Colonic mucosa (tissue), 4 donors: ENCODE measurements at regions not wholly inside any gene's neighbourhood (a gene's known extent, or its start where the extent isn't known, plus 50 kb on each side); places are given as distances from the start of the nearest gene placed in this dataset.

ENCODE experiments used
- DNase-seq: peaks from one replicate; pipeline ENCODE4 v3.0.0-alpha.2; 2020
- H3K27ac ChIP-seq: fragments of 200-600 bp; one replicate; pipeline ENCODE4 v1.8.0; 2021
- H3K27me3 ChIP-seq: fragments of 200-600 bp; one replicate; pipeline ENCODE4 v1.8.0; 2021
- H3K36me3 ChIP-seq: fragments of 200-600 bp; one replicate; pipeline ENCODE4 v1.8.0; 2021
- H3K4me1 ChIP-seq: fragments of 200-600 bp; one replicate; pipeline ENCODE4 v1.8.0; 2021; ENCODE audit warnings: mild to moderate bottlenecking
- H3K4me3 ChIP-seq: fragments of 200-600 bp; one replicate; pipeline ENCODE4 v1.8.0; 2021
- H3K9ac ChIP-seq, 2 donors: one replicate each; pipeline ENCODE4 v1.7.0; 2013; ENCODE audit warnings: control low read depth in 2 of 2, low read depth in 2 of 2, low read length in 2 of 2
- H3K9me3 ChIP-seq: fragments of 200-600 bp; one replicate; pipeline ENCODE4 v1.8.0; 2021
- CTCF ChIP-seq: fragments of 200-600 bp; IDR thresholded peaks from one replicate; pipeline ENCODE4 v1.8.0; 2022; ENCODE audit warnings: antibody characterized with exemption, mild to moderate bottlenecking
- intact Hi-C: fragments of 100-400 bp; cut with DNase I; formaldehyde crosslinking; loops from one replicate; pipeline ENCODE4 v1.14.1; 2022
- donor health status: healthy.
- donor health status: DM: no; HTN: no; CAD: no.
- donor health status: DM: no; HTN: no; CAD: no.

- H3K9me3 ChIP-seq, result no peaks in the 10 kb centered on the region
- H3K36me3 ChIP-seq, result no peaks in the 10 kb centered on the region
- no peak overlapping the region for H3K4me3 ChIP-seq
- no peak for TF ChIP-seq CTCF
- no peaks in the 10 kb centered on the region for H3K4me1 ChIP-seq
- no peak for DNase-seq
- H3K27me3 ChIP-seq, result no peaks in the 10 kb centered on the region
- intact Hi-C loops, result no loop called here
- no peak overlapping the region for H3K27ac ChIP-seq
- H3K9ac ChIP-seq, result no peak overlapping the region
Observed at GRCh38 chr4:111934314-111934713, 210.9 kb upstream of the FAM241A start.

GRCh38 chr4:111937368-111937767 lies 207.9 kb upstream of the FAM241A start:
- H3K9ac ChIP-seq, result no peak overlapping the region
- no peaks in the 10 kb centered on the region for H3K27me3 ChIP-seq
- DNase-seq, result no peak
- H3K36me3 ChIP-seq, result no peaks in the 10 kb centered on the region
- no peak overlapping the region for H3K27ac ChIP-seq
- no peak for TF ChIP-seq CTCF
- no peaks in the 10 kb centered on the region for H3K9me3 ChIP-seq
- H3K4me1 ChIP-seq, result no peaks in the 10 kb centered on the region
- no peak overlapping the region for H3K4me3 ChIP-seq
- intact Hi-C loops, result no loop called here

- DNase-seq, result no peak
- intact Hi-C loops, result loop anchor here (10.0 kb wide), 1 partner anchor 297 kb away; no protein-coding TSS in a partner anchor
- H3K27ac ChIP-seq, result no peak overlapping the region
- no peaks in the 10 kb centered on the region for H3K9me3 ChIP-seq
- no peaks in the 10 kb centered on the region for H3K4me1 ChIP-seq
- H3K9ac ChIP-seq, result no peak overlapping the region
- no peak overlapping the region for H3K4me3 ChIP-seq
- TF ChIP-seq CTCF, result no peak
- H3K36me3 ChIP-seq, result no peaks in the 10 kb centered on the region
- H3K27me3 ChIP-seq, result no peaks in the 10 kb centered on the region
Observed at GRCh38 chr4:111941957-111942356, 203.3 kb upstream of the FAM241A start.

GRCh38 chr4:111943796-111944203 lies 201.5 kb upstream of the FAM241A start:
- DNase-seq, result peak; percentile 53
- no peaks in the 10 kb centered on the region for H3K4me1 ChIP-seq
- no peak overlapping the region for H3K27ac ChIP-seq
- H3K9ac ChIP-seq, result no peak overlapping the region
- H3K4me3 ChIP-seq, result no peak overlapping the region
- peak; percentile 57 for TF ChIP-seq CTCF
- intact Hi-C loops, result loop anchor here (2.0 to 10.0 kb wide), 2 partner anchors 87 to 299 kb away; no protein-coding TSS in a partner anchor
- H3K27me3 ChIP-seq, result no peaks in the 10 kb centered on the region
- H3K9me3 ChIP-seq, result no peaks in the 10 kb centered on the region
- no peaks in the 10 kb centered on the region for H3K36me3 ChIP-seq

- TF ChIP-seq CTCF, result no peak
- no peaks in the 10 kb centered on the region for H3K27me3 ChIP-seq
- no peaks in the 10 kb centered on the region for H3K4me1 ChIP-seq
- no peak for DNase-seq
- H3K9ac ChIP-seq, result no peak overlapping the region
- intact Hi-C loops, result loop anchor here (2.0 to 10.0 kb wide), 2 partner anchors 86 to 300 kb away; no protein-coding TSS in a partner anchor
- no peaks in the 10 kb centered on the region for H3K9me3 ChIP-seq
- no peaks in the 10 kb centered on the region for H3K36me3 ChIP-seq
- no peak overlapping the region for H3K4me3 ChIP-seq
- no peak overlapping the region for H3K27ac ChIP-seq
Observed at GRCh38 chr4:111945014-111945413, 200.2 kb upstream of the FAM241A start.
